Fibroblast of skin of right biceps (primary cell): ENCODE measurements at regions not wholly inside any gene's neighbourhood (a gene's known extent, or its start where the extent isn't known, plus 50 kb on each side); places are given as distances from the start of the nearest gene placed in this dataset.
"Not testable (repeated sequence)": the region's sequence is repeated elsewhere in the genome, so short reads cannot be mapped to it uniquely, and the experiment has no call there.

Experiments used
- DNase-seq: peaks from one replicate; pipeline ENCODE4 v3.0.0-alpha.2; 2013

- DNase-seq = no peak
Observed at GRCh38 chr15:26017665-26018064, 154.5 kb upstream of the ATP10A start.

- DNase-seq = no peak
Observed at GRCh38 chr15:26015516-26016075, 152.5 kb upstream of the ATP10A start.

- DNase-seq = no peak
Observed at GRCh38 chr15:26013981-26014380, 150.9 kb upstream of the ATP10A start.

- DNase-seq = no peak
Observed at GRCh38 chr15:26011916-26012315, 148.8 kb upstream of the ATP10A start.

GRCh38 chr15:26007151-26007550, 144.0 kb upstream of the ATP10A start:
- DNase-seq = no peak

- DNase-seq = no peak
Observed at GRCh38 chr15:26001201-26001600, 138.1 kb upstream of the ATP10A start.

GRCh38 chr15:25993506-25993905, 130.4 kb upstream of the ATP10A start:
- no peak for DNase-seq

GRCh38 chr15:25990220-25990619, 127.1 kb upstream of the ATP10A start:
- no peak for DNase-seq

GRCh38 chr15:25989327-25989726, 126.2 kb upstream of the ATP10A start:
- no peak for DNase-seq

GRCh38 chr15:25988716-25989115, 125.6 kb upstream of the ATP10A start:
- DNase-seq = not testable (repeated sequence)

- DNase-seq = no peak
Observed at GRCh38 chr15:25987638-25988037, 124.5 kb upstream of the ATP10A start.

- DNase-seq = no peak
Observed at GRCh38 chr15:25985165-25985564, 122.0 kb upstream of the ATP10A start.

- no peak for DNase-seq
Observed at GRCh38 chr15:25982736-25983135, 119.6 kb upstream of the ATP10A start.

- DNase-seq = no peak
Observed at GRCh38 chr15:25981114-25981513, 118.0 kb upstream of the ATP10A start.

GRCh38 chr15:25972141-25972675, 109.1 kb upstream of the ATP10A start:
- DNase-seq = no peak

- DNase-seq = peak; percentile 37
Observed at GRCh38 chr15:25971053-25971452, 107.9 kb upstream of the ATP10A start.

- DNase-seq = no peak
Observed at GRCh38 chr15:25969886-25970285, 106.8 kb upstream of the ATP10A start.

- peak; percentile 53 for DNase-seq
Observed at GRCh38 chr15:25967116-25967515, 104.0 kb upstream of the ATP10A start.

- no peak for DNase-seq
Observed at GRCh38 chr15:25965326-25965725, 102.2 kb upstream of the ATP10A start.

- DNase-seq = no peak
Observed at GRCh38 chr15:25960273-25960672, 97.1 kb upstream of the ATP10A start.

GRCh38 chr15:25959100-25959499, 96.0 kb upstream of the ATP10A start:
- no peak for DNase-seq

GRCh38 chr15:25955628-25956027, 92.5 kb upstream of the ATP10A start:
- no peak for DNase-seq

- no peak for DNase-seq
Observed at GRCh38 chr15:25954398-25954797, 91.3 kb upstream of the ATP10A start.

- DNase-seq = no peak
Observed at GRCh38 chr15:25950014-25950413, 86.9 kb upstream of the ATP10A start.
